Activated B cell treated with CpG ODN at 0.5 μM for 24 hours (primary cell): ENCODE measurements at regions not wholly inside any gene's neighbourhood (a gene's known extent, or its start where the extent isn't known, plus 50 kb on each side); places are given as distances from the start of the nearest gene placed in this dataset.

Experiments
- ATAC-seq: fragments of 200-7000 bp; cut with Tn5 transposase; one replicate; pipeline ENCODE4 v1.10.0; 2021; ENCODE audit warnings: low read depth, mild to moderate bottlenecking, moderate library complexity
- CTCF ChIA-PET: fragments of 350-600 bp; sonication (Branson Sonifier 250); formaldehyde crosslinking; loops from one replicate; lab custom pipeline; 2021; ENCODE audit warnings: antibody characterized with exemption; lab: Charles Lee
- POLR2A ChIA-PET: fragments of 350-600 bp; sonication (Branson Sonifier 250); formaldehyde crosslinking; loops from one replicate; lab custom pipeline; 2021; ENCODE audit warnings: antibody characterized with exemption; lab: Charles Lee
- DNase-seq: peaks from one replicate; pipeline ENCODE4 v3.0.0; 2022
- H3K27ac Mint-ChIP-seq: one replicate; pipeline ENCODE4 v1.8.0; 2020; ENCODE audit warnings: mixed read lengths
- H3K27me3 Mint-ChIP-seq: one replicate; pipeline ENCODE4 v1.8.0; 2021; ENCODE audit warnings: mixed read lengths
- H3K36me3 Mint-ChIP-seq: one replicate; pipeline ENCODE4 v1.8.0; 2021; ENCODE audit warnings: low read depth, mixed read lengths
- H3K4me1 Mint-ChIP-seq: one replicate; pipeline ENCODE4 v1.8.0; 2021; ENCODE audit warnings: mixed read lengths
- H3K4me3 Mint-ChIP-seq: one replicate; pipeline ENCODE4 v1.8.0; 2020; ENCODE audit warnings: mild to moderate bottlenecking, mixed read lengths
- H3K9me3 Mint-ChIP-seq: one replicate; pipeline ENCODE4 v1.8.0; 2020; ENCODE audit warnings: mixed read lengths
- CTCF ChIP-seq: fragments of 200-600 bp; IDR thresholded peaks from one replicate; pipeline ENCODE4 v1.8.0; 2022; ENCODE audit warnings: antibody characterized with exemption, mild to moderate bottlenecking
- intact Hi-C: fragments of 100-400 bp; cut with micrococcal nuclease; formaldehyde crosslinking; loops from one replicate; pipeline ENCODE4 v1.15.1; 2024

GRCh38 chr3:6125520-6125919 is 735.4 kb upstream of the GRM7 start:
- ChIA-PET CTCF (no interaction called here), POLR2A (no interaction called here)
- no peaks in the 10 kb centered on the region for H3K36me3 Mint-ChIP-seq
- H3K4me1 Mint-ChIP-seq: no peaks in the 10 kb centered on the region
- no peak for TF ChIP-seq CTCF
- ATAC-seq (no peak), DNase-seq (no peak)
- intact Hi-C loops: no loop called here
- no peak overlapping the region for H3K4me3 Mint-ChIP-seq
- H3K27me3 Mint-ChIP-seq: no peaks in the 10 kb centered on the region
- H3K27ac Mint-ChIP-seq: no peak overlapping the region
- H3K9me3 Mint-ChIP-seq: peaks cover 5% of the 10 kb centered on the region

GRCh38 chr3:6132684-6133432 is 728.1 kb upstream of the GRM7 start:
- no peak overlapping the region for H3K27ac Mint-ChIP-seq
- CTCF ChIA-PET: no interaction called here
- H3K27me3 Mint-ChIP-seq: no peaks in the 10 kb centered on the region
- no peak overlapping the region for H3K4me3 Mint-ChIP-seq
- H3K9me3 Mint-ChIP-seq: peaks cover 2% of the 10 kb centered on the region
- no peaks in the 10 kb centered on the region for H3K36me3 Mint-ChIP-seq
- DNase-seq (no peak), ATAC-seq (no peak)
- POLR2A ChIA-PET: no interaction called here
- intact Hi-C loops: no loop called here
- TF ChIP-seq CTCF: no peak
- H3K4me1 Mint-ChIP-seq: no peaks in the 10 kb centered on the region

GRCh38 chr3:6142707-6143106 is 718.2 kb upstream of the GRM7 start:
- Mint-ChIP-seq H3K9me3 (no peaks in the 10 kb centered on the region), H3K36me3 (no peaks in the 10 kb centered on the region), H3K4me1 (no peaks in the 10 kb centered on the region), H3K4me3 (no peak overlapping the region), H3K27me3 (no peaks in the 10 kb centered on the region), H3K27ac (no peak overlapping the region)
- DNase-seq (no peak), ATAC-seq (no peak)
- intact Hi-C loops: no loop called here
- ChIA-PET POLR2A (no interaction called here), CTCF (no interaction called here)
- no peak for TF ChIP-seq CTCF

- ChIA-PET CTCF (no interaction called here), POLR2A (no interaction called here)
- intact Hi-C loops: no loop called here
- Mint-ChIP-seq H3K4me3 (no peak overlapping the region), H3K4me1 (no peaks in the 10 kb centered on the region), H3K27me3 (no peaks in the 10 kb centered on the region), H3K27ac (no peak overlapping the region), H3K36me3 (no peaks in the 10 kb centered on the region), H3K9me3 (no peaks in the 10 kb centered on the region)
- ATAC-seq (no peak), DNase-seq (no peak)
- no peak for TF ChIP-seq CTCF
Observed at GRCh38 chr3:6147883-6148282, 713.0 kb upstream of the GRM7 start.

- Mint-ChIP-seq H3K27ac (no peak overlapping the region), H3K4me3 (no peak overlapping the region), H3K27me3 (no peaks in the 10 kb centered on the region), H3K36me3 (no peaks in the 10 kb centered on the region), H3K4me1 (no peaks in the 10 kb centered on the region), H3K9me3 (no peaks in the 10 kb centered on the region)
- DNase-seq (no peak), ATAC-seq (no peak)
- intact Hi-C loops: no loop called here
- no peak for TF ChIP-seq CTCF
- POLR2A ChIA-PET: no interaction called here
- CTCF ChIA-PET: no interaction called here
Observed at GRCh38 chr3:6155650-6156338, 705.1 kb upstream of the GRM7 start.
